Inflammatory macrophage (primary cell): ENCODE measurements at regions not wholly inside any gene's neighbourhood (a gene's known extent, or its start where the extent isn't known, plus 50 kb on each side); places are given as distances from the start of the nearest gene placed in this dataset.

Experiments
- DNase-seq, 2 donors: peaks; one replicate each; pipeline ENCODE4 v3.0.0-alpha.2; 2020 to 2022

DNA sequence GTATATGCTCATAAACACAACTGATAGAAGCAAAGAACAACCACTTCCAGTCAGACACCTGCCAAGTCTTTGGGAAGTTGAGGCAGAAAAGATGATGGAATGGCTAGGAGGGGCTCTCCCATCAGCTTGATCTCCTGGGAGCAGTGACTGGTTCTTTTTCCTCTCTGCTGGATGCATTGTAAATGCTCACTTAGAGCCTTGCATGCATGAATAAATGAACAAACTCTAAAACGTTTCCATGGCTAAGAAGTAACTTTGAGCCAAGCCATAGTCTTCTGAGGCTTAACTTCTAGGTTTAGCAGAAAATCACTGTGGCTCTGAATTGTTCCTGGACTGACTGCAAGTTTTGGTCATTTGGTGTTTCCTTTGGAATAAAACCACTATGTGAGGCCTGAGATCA lies 166.4 kb upstream of the CITED2 start:
- DNase-seq: no peak

DNA sequence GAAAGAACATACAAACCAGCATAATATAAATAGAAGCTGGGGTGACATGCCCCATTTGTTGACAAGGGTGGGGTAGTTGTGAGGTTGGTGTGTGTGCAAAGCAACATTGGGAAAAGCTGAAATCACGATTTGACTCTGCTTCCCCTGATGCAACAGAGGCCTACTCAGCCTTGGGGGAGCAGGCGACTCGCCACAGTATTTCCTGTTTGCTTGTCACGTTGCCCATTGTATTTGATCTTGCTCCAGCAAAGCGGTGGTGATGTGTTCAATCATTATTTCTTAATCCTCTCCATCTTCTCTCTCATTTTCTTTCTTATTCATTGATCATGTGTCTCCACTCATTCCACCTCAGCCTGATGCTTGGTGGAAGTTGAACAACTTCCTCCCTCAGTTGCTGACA lies 165.8 kb upstream of the CITED2 start:
- peak; percentile 87 for DNase-seq

- DNase-seq: no peak
Measured at GRCh38 chr6:139539852-139540251, 165.4 kb upstream of the CITED2 start.

- DNase-seq: no peak
Measured at GRCh38 chr6:139538366-139538765, 163.9 kb upstream of the CITED2 start.

DNA sequence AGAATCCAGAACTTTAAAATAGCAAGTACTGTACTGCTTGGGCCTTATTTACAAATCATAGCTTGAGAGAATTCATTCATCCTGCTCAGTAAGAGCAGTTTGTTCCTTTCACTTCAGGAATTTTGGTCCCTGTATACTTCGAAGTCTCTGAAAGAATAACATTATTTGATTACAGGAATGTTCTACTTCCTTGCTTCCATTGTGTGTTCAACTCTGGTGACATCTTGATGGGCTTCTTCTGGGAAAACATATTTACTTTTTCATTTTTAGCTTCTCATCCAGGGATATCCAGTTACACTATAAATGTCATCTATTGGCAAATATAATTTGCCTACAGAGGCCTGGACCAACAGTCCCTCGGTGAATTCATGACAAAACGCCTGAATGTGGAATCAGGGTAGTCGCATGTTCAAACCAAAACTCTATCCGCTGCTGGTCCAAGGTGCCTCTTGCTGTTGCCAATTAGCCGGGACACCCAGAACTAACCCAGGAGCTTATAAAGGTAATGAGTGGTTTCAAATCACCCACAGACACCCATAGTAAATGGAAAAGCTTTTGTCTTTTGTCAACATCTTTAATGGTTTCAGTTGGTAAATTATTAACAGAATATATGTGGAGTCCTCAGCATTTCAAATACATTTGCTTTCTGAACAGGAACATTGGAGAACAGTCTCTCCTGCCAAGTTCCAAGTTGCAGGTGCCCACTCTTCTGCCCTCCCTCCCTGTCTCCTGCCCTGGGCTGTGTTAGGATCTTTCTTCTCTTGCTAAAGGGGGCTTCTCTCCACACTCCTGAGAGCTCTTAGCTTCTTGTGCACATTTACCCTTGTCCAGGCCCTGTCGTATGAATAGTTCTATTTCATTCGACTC lies 162.5 kb upstream of the CITED2 start:
- no peak for DNase-seq

- DNase-seq: no peak
Measured at GRCh38 chr6:139534472-139535115, 160.1 kb upstream of the CITED2 start.

GRCh38 chr6:139533573-139534471 lies 159.4 kb upstream of the CITED2 start:
- DNase-seq: peak; percentile 68 to 79

- no peak for DNase-seq
Measured at GRCh38 chr6:139533171-139533570, 158.7 kb upstream of the CITED2 start.

DNA sequence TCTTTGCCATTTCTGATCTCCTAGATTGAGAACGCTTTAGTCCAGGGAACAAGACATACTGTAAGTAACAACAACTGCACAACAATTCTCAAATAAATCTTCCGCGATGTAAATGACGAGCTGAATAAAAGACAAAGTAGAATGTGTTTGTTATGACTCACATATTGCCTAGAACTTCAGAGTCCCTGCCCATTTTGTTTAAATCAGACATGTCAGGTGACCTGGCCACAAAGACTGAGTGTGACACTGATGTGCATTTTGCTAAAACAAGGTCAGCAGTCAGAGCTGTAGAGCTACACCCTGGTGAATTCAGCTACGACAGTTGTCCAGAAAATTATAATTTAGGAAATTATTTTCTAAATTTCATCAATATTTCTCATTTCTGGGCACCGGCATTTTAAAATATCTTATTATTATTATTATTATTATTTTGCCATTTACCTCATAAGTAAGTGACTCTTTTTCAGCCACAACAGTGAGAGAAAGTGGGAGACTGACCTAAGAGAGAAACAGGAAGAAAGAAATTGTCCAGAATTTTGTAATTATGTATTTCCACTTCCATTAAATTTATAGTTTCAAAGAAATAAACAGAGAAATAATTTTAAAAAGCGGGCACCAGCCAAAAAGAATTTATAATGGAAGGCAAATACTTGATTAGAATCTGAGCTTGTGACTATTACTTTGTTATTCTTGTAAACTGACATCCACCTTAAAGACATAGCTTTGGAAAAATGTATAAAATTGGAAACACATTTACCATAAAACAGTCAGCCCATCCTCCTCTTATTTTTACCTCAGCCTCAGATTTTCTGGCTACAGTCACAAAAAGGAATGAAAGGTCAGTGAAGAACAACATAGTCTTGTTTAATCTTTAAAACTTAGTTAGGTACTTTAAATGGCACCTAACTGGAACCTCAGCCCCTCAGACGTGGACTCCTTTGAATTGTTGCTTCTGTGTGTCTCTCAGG lies 157.0 kb upstream of the CITED2 start:
- peak; percentile 36 to 40 for DNase-seq

- no peak for DNase-seq
Measured at GRCh38 chr6:139530561-139530960, 156.1 kb upstream of the CITED2 start.

DNA sequence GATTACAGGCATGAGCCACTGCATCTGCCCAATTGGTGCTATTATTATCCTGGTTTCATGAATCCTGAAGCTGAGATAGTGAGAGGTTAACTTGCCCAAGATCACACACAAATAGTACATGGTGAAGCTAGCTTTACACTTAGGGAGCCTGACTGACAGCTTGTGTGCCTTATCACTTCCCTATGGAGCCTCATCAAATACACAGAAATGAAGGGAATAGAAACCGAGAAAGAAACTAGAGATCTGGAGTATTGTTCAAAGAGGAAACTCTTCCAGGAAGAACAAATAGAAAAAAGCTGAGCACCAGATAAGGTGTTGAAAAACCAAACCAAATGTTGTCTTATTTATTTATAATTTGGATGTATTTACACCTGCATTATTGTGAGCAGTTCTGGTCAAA lies 155.0 kb upstream of the CITED2 start:
- DNase-seq: no peak

- DNase-seq: peak in 1 of 2 donors; percentile 30
Measured at GRCh38 chr6:139528471-139528870, 154.0 kb upstream of the CITED2 start.

- no peak for DNase-seq
Measured at GRCh38 chr6:139525415-139525814, 151.0 kb upstream of the CITED2 start.

GRCh38 chr6:139523986-139524385 lies 149.5 kb upstream of the CITED2 start:
- no peak for DNase-seq

- peak in 1 of 2 donors; percentile 58 for DNase-seq
Measured at GRCh38 chr6:139522511-139523220, 148.2 kb upstream of the CITED2 start.

DNA sequence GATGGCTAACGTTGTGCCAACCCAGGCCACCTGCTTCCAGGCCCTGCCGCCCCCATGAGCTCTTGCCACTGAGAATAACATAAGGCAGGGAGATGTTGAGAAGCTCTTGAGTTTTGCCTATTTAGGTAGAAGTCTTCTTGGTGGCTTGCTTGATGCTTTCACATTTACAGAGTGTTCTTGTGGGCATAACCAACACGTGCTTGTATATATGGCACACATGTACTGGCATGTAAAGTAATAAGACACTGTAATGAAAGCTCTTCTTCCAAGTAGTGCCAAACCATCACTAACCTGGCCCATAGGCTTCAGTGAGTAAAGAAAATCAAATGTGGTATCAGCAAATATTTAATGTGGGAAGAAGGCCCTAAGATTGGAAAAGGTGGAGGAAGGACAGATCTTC lies 146.9 kb upstream of the CITED2 start:
- DNase-seq: no peak

DNA sequence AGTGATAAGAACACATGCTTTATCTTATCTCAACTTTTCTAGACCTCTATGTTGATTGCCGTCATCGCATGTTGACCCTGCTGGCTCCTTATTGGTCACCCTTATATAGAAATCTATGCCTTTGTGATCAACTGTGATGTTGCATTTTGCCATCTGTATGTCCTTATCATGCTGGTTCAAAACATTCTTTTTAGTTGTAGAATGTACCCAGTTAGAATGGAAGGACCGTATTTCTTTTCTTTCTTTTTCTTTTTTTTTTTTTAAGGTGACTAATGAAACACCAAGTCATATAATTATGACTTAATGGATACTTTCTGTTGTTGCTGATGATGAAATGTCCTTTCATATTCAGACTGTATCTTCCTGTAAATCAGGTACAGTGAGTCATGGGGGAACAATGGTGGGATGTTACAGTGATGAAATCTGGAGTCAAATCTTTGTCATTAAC lies 145.9 kb upstream of the CITED2 start:
- no peak for DNase-seq

GRCh38 chr6:139519571-139520031 lies 145.2 kb upstream of the CITED2 start:
- peak in 1 of 2 donors; percentile 28 for DNase-seq

- no peak for DNase-seq
Measured at GRCh38 chr6:139519097-139519496, 144.6 kb upstream of the CITED2 start.

- no peak for DNase-seq
Measured at GRCh38 chr6:139518556-139519091, 144.2 kb upstream of the CITED2 start.
